ENCODE measurements at regions not wholly inside any gene's neighbourhood (a gene's known extent, or its start where the extent isn't known, plus 50 kb on each side); places are given as distances from the start of the nearest gene placed in this dataset.
"Not testable (repeated sequence)": the region's sequence is repeated elsewhere in the genome, so short reads cannot be mapped to it uniquely, and the experiment has no call there.

GRCh38 chr12:14032191-14032590 lies 50.8 kb upstream of the GRIN2B start:
- H4K5ac ChIP-seq (ENCODE audit: low read length); H3K4me3 ChIP-seq (ENCODE audit: low read length); H3K23ac ChIP-seq (ENCODE audit: low read length); H2BK15ac ChIP-seq (replicated peaks; ENCODE audit: low read depth); DNase-seq; H3K27ac ChIP-seq (ENCODE audit: low read depth, low read length); H3K9ac ChIP-seq (ENCODE audit: low read length); H3K27me3 ChIP-seq (ENCODE audit: insufficient read depth, low read length, poor library complexity); H3K79me2 ChIP-seq (ENCODE audit: control insufficient read depth, insufficient read depth, low read length); H3K4ac ChIP-seq (ENCODE audit: low read depth, low read length); H2AK5ac ChIP-seq (ENCODE audit: low read length); H3K18ac ChIP-seq (ENCODE audit: low read length); H3K79me1 ChIP-seq (ENCODE audit: low read length); H3K4me1 ChIP-seq (ENCODE audit: control insufficient read depth, low read depth, low read length); H2BK120ac ChIP-seq (ENCODE audit: low read depth, low read length); H3K36me3 ChIP-seq (ENCODE audit: control insufficient read depth, insufficient read depth, low read length); H4K8ac ChIP-seq (ENCODE audit: low read depth, low read length); H3K4me2 ChIP-seq (ENCODE audit: low read length); H3K56ac ChIP-seq (ENCODE audit: low read length); H2BK5ac ChIP-seq (ENCODE audit: low read length): not testable (repeated sequence)
- WGBS (ENCODE audit: extremely low coverage, insufficient coverage, low lambda C conversion rate): no CpG with 5 or more reads among the region's 11 CpGs

DNA sequence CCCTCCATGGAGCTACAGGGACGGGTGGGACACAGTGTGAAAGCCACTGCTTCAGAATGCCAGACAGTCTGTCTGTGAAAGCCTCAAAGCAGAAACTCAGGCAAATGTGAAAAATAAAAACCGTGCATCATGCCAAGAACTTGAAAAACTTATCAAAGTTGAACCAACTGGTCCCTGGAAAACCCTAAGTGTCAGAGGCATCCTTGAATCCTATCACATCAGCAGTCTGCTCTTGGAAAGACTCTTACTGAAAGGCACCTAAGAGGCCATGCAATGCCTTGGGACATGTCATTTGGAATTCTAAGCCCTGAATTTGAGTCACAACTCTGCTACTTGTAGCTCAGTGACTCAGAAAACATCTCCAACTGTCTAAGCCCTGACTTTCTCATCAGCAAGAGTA lies 62.4 kb upstream of the GRIN2B start:
- Histone ChIP-seq H3K79me1 (ENCODE audit: low read length) (no peaks in the 10 kb centered on the region), H3K36me3 (ENCODE audit: control insufficient read depth, insufficient read depth, low read length) (no peaks in the 10 kb centered on the region), H3K56ac (ENCODE audit: low read length) (no peak overlapping the region), H4K8ac (ENCODE audit: low read depth, low read length) (no peak overlapping the region), H3K23ac (ENCODE audit: low read length) (no peak overlapping the region), H2BK5ac (ENCODE audit: low read length) (no peak overlapping the region), H2BK15ac (replicated peaks; ENCODE audit: low read depth) (no peak overlapping the region), H3K4me3 (ENCODE audit: low read length) (no peak overlapping the region), H2AK5ac (ENCODE audit: low read length) (no peak overlapping the region), H3K4me1 (ENCODE audit: control insufficient read depth, low read depth, low read length) (no peaks in the 10 kb centered on the region), H3K4me2 (ENCODE audit: low read length) (no peak overlapping the region), H3K18ac (ENCODE audit: low read length) (no peak overlapping the region), H4K5ac (ENCODE audit: low read length) (no peak overlapping the region), H3K79me2 (ENCODE audit: control insufficient read depth, insufficient read depth, low read length) (no peaks in the 10 kb centered on the region), H3K27ac (ENCODE audit: low read depth, low read length) (no peak overlapping the region), H2BK120ac (ENCODE audit: low read depth, low read length) (no peak overlapping the region), H3K9ac (ENCODE audit: low read length) (no peak overlapping the region), H3K27me3 (ENCODE audit: insufficient read depth, low read length, poor library complexity) (no peaks in the 10 kb centered on the region), H3K4ac (ENCODE audit: low read depth, low read length) (no peak overlapping the region)
- no peak for DNase-seq
- no CpG with 5 or more reads among the region's 2 CpGs for WGBS (ENCODE audit: extremely low coverage, insufficient coverage, low lambda C conversion rate)

GRCh38 chr12:14048941-14049545 lies 67.6 kb upstream of the GRIN2B start:
- H3K36me3 ChIP-seq (ENCODE audit: control insufficient read depth, insufficient read depth, low read length): no peaks in the 10 kb centered on the region

GRCh38 chr12:14057895-14058294 lies 76.5 kb upstream of the GRIN2B start:
- no peak overlapping the region for H3K27ac ChIP-seq (ENCODE audit: low read depth, low read length)
- no peak overlapping the region for H3K56ac ChIP-seq (ENCODE audit: low read length)
- H2BK5ac ChIP-seq (ENCODE audit: low read length): no peak overlapping the region
- H2BK15ac ChIP-seq (replicated peaks; ENCODE audit: low read depth): no peak overlapping the region
- no peaks in the 10 kb centered on the region for H3K79me2 ChIP-seq (ENCODE audit: control insufficient read depth, insufficient read depth, low read length)
- H4K8ac ChIP-seq (ENCODE audit: low read depth, low read length): no peak overlapping the region
- no peak overlapping the region for H3K4me2 ChIP-seq (ENCODE audit: low read length)
- H3K23ac ChIP-seq (ENCODE audit: low read length): no peak overlapping the region
- H3K27me3 ChIP-seq (ENCODE audit: insufficient read depth, low read length, poor library complexity): no peaks in the 10 kb centered on the region
- H3K4ac ChIP-seq (ENCODE audit: low read depth, low read length): no peak overlapping the region
- no peak overlapping the region for H4K5ac ChIP-seq (ENCODE audit: low read length)
- H3K79me1 ChIP-seq (ENCODE audit: low read length): no peaks in the 10 kb centered on the region
- no peak overlapping the region for H3K4me3 ChIP-seq (ENCODE audit: low read length)
- no peaks in the 10 kb centered on the region for H3K36me3 ChIP-seq (ENCODE audit: control insufficient read depth, insufficient read depth, low read length)
- no peak overlapping the region for H2AK5ac ChIP-seq (ENCODE audit: low read length)
- DNase-seq: peak; percentile 42
- no peak overlapping the region for H3K18ac ChIP-seq (ENCODE audit: low read length)
- no peak overlapping the region for H3K9ac ChIP-seq (ENCODE audit: low read length)
- H3K4me1 ChIP-seq (ENCODE audit: control insufficient read depth, low read depth, low read length): no peaks in the 10 kb centered on the region
- no peak overlapping the region for H2BK120ac ChIP-seq (ENCODE audit: low read depth, low read length)
- WGBS (ENCODE audit: extremely low coverage, insufficient coverage, low lambda C conversion rate): no CpG with 5 or more reads among the region's 7 CpGs

More at GRCh38 chr12:14048941-14049545, 67.6 kb upstream of the GRIN2B start:
- H3K18ac ChIP-seq (ENCODE audit: low read length): no peak overlapping the region
- H3K4me2 ChIP-seq (ENCODE audit: low read length): no peak overlapping the region
- H3K4me3 ChIP-seq (ENCODE audit: low read length): no peak overlapping the region
- no peak overlapping the region for H4K8ac ChIP-seq (ENCODE audit: low read depth, low read length)
- H2BK15ac ChIP-seq (replicated peaks; ENCODE audit: low read depth): no peak overlapping the region
- no peak overlapping the region for H2BK120ac ChIP-seq (ENCODE audit: low read depth, low read length)
- H3K27ac ChIP-seq (ENCODE audit: low read depth, low read length): no peak overlapping the region
- no peak overlapping the region for H3K4ac ChIP-seq (ENCODE audit: low read depth, low read length)
- no peak overlapping the region for H2AK5ac ChIP-seq (ENCODE audit: low read length)
- H3K4me1 ChIP-seq (ENCODE audit: control insufficient read depth, low read depth, low read length): no peaks in the 10 kb centered on the region
- no peak overlapping the region for H3K56ac ChIP-seq (ENCODE audit: low read length)
- no peak overlapping the region for H4K5ac ChIP-seq (ENCODE audit: low read length)
- no peaks in the 10 kb centered on the region for H3K79me2 ChIP-seq (ENCODE audit: control insufficient read depth, insufficient read depth, low read length)
- no peak overlapping the region for H3K9ac ChIP-seq (ENCODE audit: low read length)
- DNase-seq: no peak
- no peak overlapping the region for H2BK5ac ChIP-seq (ENCODE audit: low read length)
- H3K27me3 ChIP-seq (ENCODE audit: insufficient read depth, low read length, poor library complexity): no peaks in the 10 kb centered on the region
- WGBS (ENCODE audit: extremely low coverage, insufficient coverage, low lambda C conversion rate): no CpG with 5 or more reads among the region's 4 CpGs
- H3K23ac ChIP-seq (ENCODE audit: low read length): no peak overlapping the region
- H3K79me1 ChIP-seq (ENCODE audit: low read length): no peaks in the 10 kb centered on the region

- H3K36me3 ChIP-seq (ENCODE audit: control insufficient read depth, insufficient read depth, low read length): no peaks in the 10 kb centered on the region
- no peak overlapping the region for H4K8ac ChIP-seq (ENCODE audit: low read depth, low read length)
- H3K27ac ChIP-seq (ENCODE audit: low read depth, low read length): no peak overlapping the region
- H3K18ac ChIP-seq (ENCODE audit: low read length): no peak overlapping the region
- no peak overlapping the region for H3K23ac ChIP-seq (ENCODE audit: low read length)
- no peak overlapping the region for H3K4ac ChIP-seq (ENCODE audit: low read depth, low read length)
- no peaks in the 10 kb centered on the region for H3K4me1 ChIP-seq (ENCODE audit: control insufficient read depth, low read depth, low read length)
- H3K4me2 ChIP-seq (ENCODE audit: low read length): no peak overlapping the region
- no peak overlapping the region for H3K9ac ChIP-seq (ENCODE audit: low read length)
- H3K56ac ChIP-seq (ENCODE audit: low read length): no peak overlapping the region
- peak; percentile 19 for DNase-seq
- H3K79me1 ChIP-seq (ENCODE audit: low read length): no peaks in the 10 kb centered on the region
- no CpG with 5 or more reads among the region's 1 CpG for WGBS (ENCODE audit: extremely low coverage, insufficient coverage, low lambda C conversion rate)
- H2AK5ac ChIP-seq (ENCODE audit: low read length): no peak overlapping the region
- no peaks in the 10 kb centered on the region for H3K79me2 ChIP-seq (ENCODE audit: control insufficient read depth, insufficient read depth, low read length)
- H4K5ac ChIP-seq (ENCODE audit: low read length): no peak overlapping the region
- H2BK5ac ChIP-seq (ENCODE audit: low read length): no peak overlapping the region
- H2BK120ac ChIP-seq (ENCODE audit: low read depth, low read length): no peak overlapping the region
- no peak overlapping the region for H3K4me3 ChIP-seq (ENCODE audit: low read length)
- no peaks in the 10 kb centered on the region for H3K27me3 ChIP-seq (ENCODE audit: insufficient read depth, low read length, poor library complexity)
- no peak overlapping the region for H2BK15ac ChIP-seq (replicated peaks; ENCODE audit: low read depth)
Measured at GRCh38 chr12:14058717-14059116, 77.3 kb upstream of the GRIN2B start.

DNA sequence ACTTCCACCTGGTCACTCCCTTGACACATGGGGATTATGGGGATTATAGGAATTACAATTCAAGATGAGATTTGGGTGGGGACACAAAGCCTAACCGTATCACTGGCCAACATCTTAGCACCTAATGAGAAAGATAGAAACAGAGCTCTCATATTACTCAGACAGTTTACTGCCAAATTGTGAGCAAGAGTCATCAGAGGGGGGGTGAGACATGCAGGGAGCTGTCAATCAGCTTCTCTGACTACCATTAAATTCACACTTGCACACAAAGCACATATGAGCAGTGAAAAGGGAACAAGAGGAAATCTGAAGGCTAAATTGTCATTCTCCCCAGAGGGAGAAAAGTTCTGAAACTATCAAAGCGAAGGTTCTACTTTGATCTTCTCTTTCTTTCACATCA lies 78.1 kb upstream of the GRIN2B start:
- no peak overlapping the region for H3K56ac ChIP-seq (ENCODE audit: low read length)
- H3K4ac ChIP-seq (ENCODE audit: low read depth, low read length): no peak overlapping the region
- no peak overlapping the region for H2AK5ac ChIP-seq (ENCODE audit: low read length)
- no peak overlapping the region for H3K18ac ChIP-seq (ENCODE audit: low read length)
- no peak overlapping the region for H4K8ac ChIP-seq (ENCODE audit: low read depth, low read length)
- H3K36me3 ChIP-seq (ENCODE audit: control insufficient read depth, insufficient read depth, low read length): no peaks in the 10 kb centered on the region
- no peaks in the 10 kb centered on the region for H3K4me1 ChIP-seq (ENCODE audit: control insufficient read depth, low read depth, low read length)
- peak; percentile 52 for DNase-seq
- H3K79me1 ChIP-seq (ENCODE audit: low read length): no peaks in the 10 kb centered on the region
- H3K4me3 ChIP-seq (ENCODE audit: low read length): no peak overlapping the region
- H2BK120ac ChIP-seq (ENCODE audit: low read depth, low read length): no peak overlapping the region
- H3K4me2 ChIP-seq (ENCODE audit: low read length): no peak overlapping the region
- no peak overlapping the region for H2BK5ac ChIP-seq (ENCODE audit: low read length)
- no peak overlapping the region for H3K9ac ChIP-seq (ENCODE audit: low read length)
- no peak overlapping the region for H3K27ac ChIP-seq (ENCODE audit: low read depth, low read length)
- no peaks in the 10 kb centered on the region for H3K27me3 ChIP-seq (ENCODE audit: insufficient read depth, low read length, poor library complexity)
- H3K23ac ChIP-seq (ENCODE audit: low read length): no peak overlapping the region
- H3K79me2 ChIP-seq (ENCODE audit: control insufficient read depth, insufficient read depth, low read length): no peaks in the 10 kb centered on the region
- H4K5ac ChIP-seq (ENCODE audit: low read length): no peak overlapping the region
- no peak overlapping the region for H2BK15ac ChIP-seq (replicated peaks; ENCODE audit: low read depth)
- no CpG with 5 or more reads among the region's 2 CpGs for WGBS (ENCODE audit: extremely low coverage, insufficient coverage, low lambda C conversion rate)

All from mesendoderm (in vitro differentiated cells).